SU-DHL-6 (cell line): ENCODE measurements at regions not wholly inside any gene's neighbourhood (a gene's known extent, or its start where the extent isn't known, plus 50 kb on each side); places are given as distances from the start of the nearest gene placed in this dataset.

Experiments
- CTCF ChIP-seq: fragments of 200-600 bp; sonication (generic); IDR thresholded peaks from one replicate; pipeline ENCODE4 v1.5.1; 2017; ENCODE audit warnings: antibody characterized with exemption, mild to moderate bottlenecking, low read length, moderate library complexity; ENCODE audit not compliant: insufficient read depth, poor library complexity, severe bottlenecking
- EZH2phosphoT487 ChIP-seq: fragments of 200-600 bp; sonication (generic), shearing (Covaris generic); conservative IDR thresholded peaks from 2 replicates; pipeline ENCODE4 v1.6.1; 2018; ENCODE audit warnings: mild to moderate bottlenecking, antibody characterized with exemption, low read length, moderate library complexity, mixed read lengths

GRCh38 chr7:46015107-46015868, 94.2 kb upstream of the IGFBP3 start:
- TF ChIP-seq CTCF (no peak), EZH2phosphoT487 (no peak)
